HL-60 (cell line): ENCODE measurements at regions not wholly inside any gene's neighbourhood (a gene's known extent, or its start where the extent isn't known, plus 50 kb on each side); places are given as distances from the start of the nearest gene placed in this dataset.

Source experiments
- DNase-seq, 2 experiments: peaks; one replicate each; pipeline ENCODE4 v3.0.0-alpha.2; 2010 to 2020; ENCODE audit warnings: low read depth in 1 of 2, low spot score in 1 of 2
- H3K27ac ChIP-seq: fragments of 250-450 bp; sonication (Bioruptor Pico); replicated peaks from 2 replicates; pipeline ENCODE4 v1.5.1; 2020; ENCODE audit warnings: mild to moderate bottlenecking, moderate library complexity
- H3K27me3 ChIP-seq: fragments of 250-450 bp; sonication (Bioruptor Pico); 2 replicates; pipeline ENCODE4 v1.5.1; 2021; ENCODE audit warnings: mild to moderate bottlenecking, moderate library complexity; ENCODE audit not compliant: insufficient read depth, poor library complexity, severe bottlenecking
- H3K4me3 ChIP-seq: replicated peaks from 2 replicates; pipeline ENCODE4 v1.5.1; 2011; ENCODE audit warnings: mild to moderate bottlenecking, control low read depth, low read length; ENCODE audit not compliant: insufficient read depth
- CTCF ChIP-seq: IDR thresholded peaks from one replicate; pipeline ENCODE4 v1.5.1; 2011; ENCODE audit warnings: low read length, control low read depth, inconsistent platforms; ENCODE audit not compliant: insufficient read depth
- GABPA ChIP-seq: IDR thresholded peaks from 2 replicates; pipeline ENCODE4 v1.6.1; 2012; ENCODE audit warnings: low read depth
- POLR2AphosphoS5 ChIP-seq: IDR thresholded peaks from 2 replicates; pipeline ENCODE4 v1.6.1; 2012; ENCODE audit warnings: low read depth
- REST ChIP-seq: IDR thresholded peaks from 2 replicates; pipeline ENCODE4 v1.6.1; 2012; ENCODE audit warnings: low read depth; ENCODE audit not compliant: insufficient replicate concordance
- SPI1 ChIP-seq: IDR thresholded peaks from 2 replicates; pipeline ENCODE4 v1.6.1; 2012; ENCODE audit warnings: low read depth, mild to moderate bottlenecking, borderline replicate concordance

GRCh38 chr6:27679308-27679963 lies 206.5 kb upstream of the ZNF184 start:
- no peak for DNase-seq
- Histone ChIP-seq H3K27ac (no peak overlapping the region), H3K4me3 (no peak overlapping the region), H3K27me3 (no peaks in the 10 kb centered on the region)
- no peak for TF ChIP-seq POLR2AphosphoS5
- no peak for TF ChIP-seq REST
- TF ChIP-seq CTCF: no peak
- TF ChIP-seq GABPA: no peak
- no peak for TF ChIP-seq SPI1

- no peak for TF ChIP-seq POLR2AphosphoS5
- TF ChIP-seq SPI1: no peak
Observed at GRCh38 chr6:27678469-27678868, 205.6 kb upstream of the ZNF184 start.

GRCh38 chr6:27674882-27675281 lies 202.0 kb upstream of the ZNF184 start:
- Histone ChIP-seq H3K4me3 (no peak overlapping the region), H3K27me3 (no peaks in the 10 kb centered on the region), H3K27ac (no peak overlapping the region)
- TF ChIP-seq REST (no peak), SPI1 (no peak), POLR2AphosphoS5 (no peak), CTCF (no peak), GABPA (no peak)
- no peak for DNase-seq

More at GRCh38 chr6:27678469-27678868, 205.6 kb upstream of the ZNF184 start:
- no peak overlapping the region for H3K4me3 ChIP-seq
- no peak overlapping the region for H3K27ac ChIP-seq
- no peaks in the 10 kb centered on the region for H3K27me3 ChIP-seq
- DNase-seq: no peak

GRCh38 chr6:27672113-27672799 lies 199.4 kb upstream of the ZNF184 start:
- Histone ChIP-seq H3K4me3 (peak overlapping the region; percentile 32), H3K27ac (peak overlapping the region; percentile 31), H3K27me3 (no peaks in the 10 kb centered on the region)
- TF ChIP-seq CTCF (no peak), REST (no peak), GABPA (no peak), POLR2AphosphoS5 (no peak), SPI1 (no peak)
- peak in 1 of 2 experiments; percentile 69 for DNase-seq
